ENCODE measurements at regions not wholly inside any gene's neighbourhood (a gene's known extent, or its start where the extent isn't known, plus 50 kb on each side); places are given as distances from the start of the nearest gene placed in this dataset.
A peak's percentile ranks its signal among the peaks of the same experiment; 100 is the strongest.

- TF ChIP-seq ZNF646 (CRISPR knock-in tag; IDR thresholded peaks at IDR 0.05) (no peak), ZNF687 (CRISPR knock-in tag; IDR thresholded peaks at IDR 0.05) (no peak; the same call in 1 of the 2 replicates), ZNF775 (CRISPR knock-in tag; IDR thresholded peaks at IDR 0.05; ENCODE audit: borderline replicate concordance) (0 out of 2 replicates have a peak, but pooled peaks have one; percentile 14), ZNF468 (CRISPR knock-in tag; IDR thresholded peaks at IDR 0.05) (no peak), TGIF2 (CRISPR knock-in tag; IDR thresholded peaks at IDR 0.05) (no peak), RORA (CRISPR knock-in tag; IDR thresholded peaks at IDR 0.05) (no peak), ZNF747 (CRISPR knock-in tag; IDR thresholded peaks at IDR 0.05; ENCODE audit: borderline replicate concordance) (no peak; the same call in 1 of the 2 replicates), TCF7L2 (IDR thresholded peaks at IDR 0.05; ENCODE audit: low read depth, low read length) (no peak), SAP130 (CRISPR knock-in tag; IDR thresholded peaks at IDR 0.05; ENCODE audit: low read depth) (peak; percentile 68), ZBTB37 (CRISPR knock-in tag; IDR thresholded peaks at IDR 0.05) (peak; percentile 88)
These were observed 183.4 kb upstream of the FN1 start (continued) for GRCh38 chr2:215619022-215619958.

Measured in HepG2 (cell line).